ENCODE measurements at regions not wholly inside any gene's neighbourhood (a gene's known extent, or its start where the extent isn't known, plus 50 kb on each side); places are given as distances from the start of the nearest gene placed in this dataset.

GRCh38 chr6:28742668-28743270 is 181.0 kb downstream of the TRIM27 start:
- POLR2A ChIA-PET (ENCODE audit: low non-redundant PET): interaction anchor here (0.7 kb wide), 1 partner anchor 180 kb away, joined by 4 read pairs; no protein-coding TSS in a partner anchor
- peak; percentile 38 for DNase-seq (ENCODE audit: low spot score)
- TF ChIP-seq, protein P1, sequence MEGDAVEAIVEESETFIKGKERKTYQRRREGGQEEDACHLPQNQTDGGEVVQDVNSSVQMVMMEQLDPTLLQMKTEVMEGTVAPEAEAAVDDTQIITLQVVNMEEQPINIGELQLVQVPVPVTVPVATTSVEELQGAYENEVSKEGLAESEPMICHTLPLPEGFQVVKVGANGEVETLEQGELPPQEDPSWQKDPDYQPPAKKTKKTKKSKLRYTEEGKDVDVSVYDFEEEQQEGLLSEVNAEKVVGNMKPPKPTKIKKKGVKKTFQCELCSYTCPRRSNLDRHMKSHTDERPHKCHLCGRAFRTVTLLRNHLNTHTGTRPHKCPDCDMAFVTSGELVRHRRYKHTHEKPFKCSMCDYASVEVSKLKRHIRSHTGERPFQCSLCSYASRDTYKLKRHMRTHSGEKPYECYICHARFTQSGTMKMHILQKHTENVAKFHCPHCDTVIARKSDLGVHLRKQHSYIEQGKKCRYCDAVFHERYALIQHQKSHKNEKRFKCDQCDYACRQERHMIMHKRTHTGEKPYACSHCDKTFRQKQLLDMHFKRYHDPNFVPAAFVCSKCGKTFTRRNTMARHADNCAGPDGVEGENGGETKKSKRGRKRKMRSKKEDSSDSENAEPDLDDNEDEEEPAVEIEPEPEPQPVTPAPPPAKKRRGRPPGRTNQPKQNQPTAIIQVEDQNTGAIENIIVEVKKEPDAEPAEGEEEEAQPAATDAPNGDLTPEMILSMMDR (conservative IDR thresholded peaks at IDR 0.05; ENCODE audit: low read depth): no peak
- CTCF ChIA-PET: interaction anchor here (0.7 kb wide), 1 partner anchor 23 kb away, joined by 3 read pairs; no protein-coding TSS in a partner anchor
- H3K27ac ChIP-seq: no peak overlapping the region

DNA sequence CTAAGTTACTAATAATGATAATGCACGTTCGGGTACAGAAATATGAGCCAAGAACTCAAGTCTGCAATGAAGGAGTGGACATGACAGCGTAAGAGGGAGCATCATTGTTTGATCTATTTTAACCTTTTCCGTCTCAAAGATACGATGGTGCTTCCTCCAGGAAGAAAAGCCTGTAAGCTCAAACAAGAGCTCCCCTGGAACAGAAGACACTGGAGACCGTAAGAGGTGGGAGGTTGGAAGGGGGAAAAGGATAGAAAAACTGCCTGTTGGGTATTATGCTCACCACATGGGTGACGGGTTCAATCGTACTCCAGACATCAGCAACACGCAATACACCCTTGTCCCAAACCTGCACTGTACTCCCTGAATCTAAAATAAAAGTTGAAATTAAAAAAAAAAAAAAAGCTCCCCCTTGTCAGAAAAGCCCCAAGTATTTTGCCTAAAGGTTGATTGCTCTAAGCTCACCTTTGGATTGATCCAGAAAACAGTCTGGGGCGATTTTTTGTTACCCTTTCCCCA is 180.5 kb downstream of the TRIM27 start:
- TF ChIP-seq, protein P1 (conservative IDR thresholded peaks at IDR 0.05; ENCODE audit: low read depth): no peak
- ChIA-PET CTCF (interaction anchor here (0.7 kb wide), 1 partner anchor 23 kb away, joined by 3 read pairs; no protein-coding TSS in a partner anchor), POLR2A (ENCODE audit: low non-redundant PET) (interaction anchor here (0.6 to 0.7 kb wide), 2 partner anchors 179 to 1174 kb away, joined by 3 to 4 read pairs; no protein-coding TSS in a partner anchor)
- DNase-seq (ENCODE audit: low spot score): no peak
- H3K27ac ChIP-seq: no peak overlapping the region

DNA sequence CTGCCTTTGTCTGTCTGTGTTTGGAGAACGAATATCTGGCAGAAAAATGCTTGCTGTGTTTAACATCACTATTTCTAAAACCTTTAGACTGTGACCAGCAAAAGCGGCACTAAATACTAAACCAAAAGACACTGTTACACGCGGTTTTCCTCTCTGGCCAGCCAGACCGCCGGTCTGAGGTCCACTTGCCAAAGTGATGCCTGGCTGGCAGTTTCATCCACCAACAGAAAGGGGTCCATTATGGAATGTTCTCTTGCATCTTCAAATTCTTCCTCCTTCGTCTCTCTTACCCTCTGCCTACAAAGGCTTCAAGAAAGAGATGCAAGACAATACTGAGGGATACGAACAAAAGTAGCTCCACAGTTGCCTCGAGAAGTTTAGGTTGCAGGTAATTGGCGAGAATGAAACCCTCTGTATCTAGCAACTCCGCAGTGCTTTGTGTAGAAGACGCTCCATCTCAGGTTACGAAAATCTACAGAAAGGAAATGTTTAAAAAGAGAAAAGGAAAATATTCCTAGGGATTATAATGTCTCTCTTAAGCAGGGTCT is 176.6 kb downstream of the TRIM27 start:
- no peak overlapping the region for H3K27ac ChIP-seq
- no peak for DNase-seq (ENCODE audit: low spot score)
- TF ChIP-seq, protein P1 (conservative IDR thresholded peaks at IDR 0.05; ENCODE audit: low read depth): no peak
- POLR2A ChIA-PET (ENCODE audit: low non-redundant PET): no interaction called here
- CTCF ChIA-PET: no interaction called here

DNA sequence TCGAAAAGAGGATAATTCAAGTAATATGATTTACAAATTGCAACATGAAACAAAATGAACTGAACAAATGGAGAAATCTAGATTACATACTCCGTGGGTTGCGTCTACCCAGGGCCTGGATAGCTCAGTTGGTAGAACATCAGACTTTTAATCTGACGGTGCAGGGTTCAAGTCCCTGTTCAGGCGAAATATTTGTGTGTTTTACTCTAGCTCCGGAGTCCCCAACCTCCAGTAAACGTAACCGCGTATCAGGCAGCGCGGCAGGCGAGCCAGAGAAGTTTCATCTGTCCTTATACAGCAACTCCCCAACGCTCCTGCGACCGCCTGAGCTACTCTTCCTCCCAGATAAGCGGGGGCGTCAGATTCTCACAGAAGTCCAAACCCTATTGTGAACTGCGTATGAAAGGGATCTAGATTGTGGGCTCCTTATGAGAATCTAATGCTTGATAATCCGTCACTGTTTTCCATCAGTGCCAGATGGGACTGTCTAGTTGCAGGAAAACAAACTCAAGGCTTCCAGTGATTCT is 176.1 kb downstream of the TRIM27 start:
- TF ChIP-seq, protein P1 (conservative IDR thresholded peaks at IDR 0.05; ENCODE audit: low read depth): no peak
- ChIA-PET CTCF (no interaction called here), POLR2A (ENCODE audit: low non-redundant PET) (interaction anchor here (0.5 kb wide), 1 partner anchor 945 kb away, joined by 5 read pairs; no protein-coding TSS in a partner anchor)
- no peak overlapping the region for H3K27ac ChIP-seq
- DNase-seq (ENCODE audit: low spot score): peak; percentile 55

- CTCF ChIA-PET: interaction anchor here (0.7 kb wide), 1 partner anchor 281 kb away, joined by 3 read pairs; no protein-coding TSS in a partner anchor
- no peak for DNase-seq (ENCODE audit: low spot score)
- POLR2A ChIA-PET (ENCODE audit: low non-redundant PET): interaction anchor here (0.5 kb wide), 1 partner anchor 945 kb away, joined by 5 read pairs; no protein-coding TSS in a partner anchor
These were observed 175.6 kb downstream of the TRIM27 start for GRCh38 chr6:28748192-28748591.

DNA sequence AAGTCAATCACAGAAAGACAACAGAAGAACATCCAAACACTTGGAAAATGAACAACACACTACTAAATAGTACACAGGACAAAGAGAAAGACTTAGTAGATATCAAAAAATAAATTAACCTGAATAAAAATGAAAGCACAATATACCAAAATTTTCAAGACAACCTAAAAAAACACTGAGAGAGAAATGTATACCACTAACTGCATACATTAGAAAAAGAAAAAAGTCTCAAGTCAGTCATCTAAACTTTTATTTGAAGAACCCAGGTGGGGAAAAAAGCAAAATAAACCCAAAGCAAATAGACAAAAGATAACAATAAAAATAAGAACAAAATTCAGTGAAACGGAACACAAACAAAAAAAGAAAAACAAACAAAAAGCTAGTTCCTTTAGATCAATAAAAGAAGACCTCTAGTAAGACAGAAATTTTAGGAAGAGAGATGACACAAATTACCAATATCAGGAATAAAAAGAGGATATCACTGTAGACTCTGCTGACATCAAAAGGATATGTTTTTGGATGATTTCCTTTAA is 172.8 kb downstream of the TRIM27 start:
- H3K27ac ChIP-seq: no peak overlapping the region
- POLR2A ChIA-PET (ENCODE audit: low non-redundant PET): no interaction called here
- CTCF ChIA-PET: no interaction called here
- no peak for DNase-seq (ENCODE audit: low spot score)
- TF ChIP-seq, protein P1 (conservative IDR thresholded peaks at IDR 0.05; ENCODE audit: low read depth): no peak

More at GRCh38 chr6:28748192-28748591, 175.6 kb downstream of the TRIM27 start:
- H3K27ac ChIP-seq: no peak overlapping the region
- TF ChIP-seq, protein P1 (conservative IDR thresholded peaks at IDR 0.05; ENCODE audit: low read depth): no peak

All from RWPE1 (cell line).